Keratinocyte (primary cell): ENCODE measurements at regions not wholly inside any gene's neighbourhood (a gene's known extent, or its start where the extent isn't known, plus 50 kb on each side); places are given as distances from the start of the nearest gene placed in this dataset.

Source experiments
- EZH2 ChIP-seq: IDR thresholded peaks from one replicate; pipeline ENCODE4 v1.6.1; 2012; ENCODE audit warnings: inconsistent platforms, mild to moderate bottlenecking, low read length, moderate library complexity
- TF ChIP-seq, protein P1 (sequence below), 3 experiments: IDR thresholded peaks in 1 of 3; conservative IDR thresholded peaks in 1 of 3; optimal IDR thresholded peaks in 1 of 3; 2 replicates in 2 of 3; 3 replicates in 1 of 3; pipeline versions ENCODE3 to v1.5.1; 2011; ENCODE audit warnings: low read length in 3 of 3, mild to moderate bottlenecking in 3 of 3, moderate library complexity in 2 of 3, control low read depth in 1 of 3, inconsistent platforms in 1 of 3; ENCODE audit not compliant: insufficient read depth in 2 of 3; ENCODE audit errors: extremely low read depth in 1 of 3

DNA sequence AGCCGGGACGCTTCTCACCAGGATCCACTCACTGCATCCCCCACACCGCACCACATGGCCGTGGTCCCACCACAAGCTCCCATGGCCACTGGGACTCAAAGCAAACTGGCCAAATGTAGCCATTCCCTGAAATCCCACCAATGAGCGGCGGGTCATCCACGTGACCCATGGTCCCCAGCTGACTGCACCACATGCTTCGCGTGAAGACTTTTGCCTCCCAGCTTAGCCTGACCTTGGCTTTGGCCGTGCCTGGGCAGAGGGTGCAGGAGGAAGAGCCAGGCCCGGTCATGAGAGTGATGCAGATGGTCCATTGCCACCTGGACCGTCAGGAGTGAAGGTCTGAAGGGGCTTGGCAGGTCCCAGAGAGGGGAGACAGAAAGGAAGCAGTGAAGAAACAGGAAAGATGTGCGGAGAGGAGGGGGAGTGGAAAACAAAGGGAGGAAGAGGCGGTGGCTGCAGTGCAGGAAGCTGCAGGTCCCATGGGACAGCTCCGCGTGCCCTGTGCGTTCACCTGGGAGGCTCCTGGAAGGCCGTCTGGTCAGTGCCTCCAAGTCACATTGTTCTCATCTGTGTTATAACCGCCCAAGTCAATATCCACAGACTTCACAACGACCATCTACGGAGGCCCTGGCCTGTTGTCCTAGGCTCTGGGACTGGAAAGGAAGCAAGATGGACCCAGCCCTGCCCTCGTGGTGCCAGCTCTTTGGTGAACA is 167.8 kb upstream of the AJAP1 start:
- TF ChIP-seq, protein P1, sequence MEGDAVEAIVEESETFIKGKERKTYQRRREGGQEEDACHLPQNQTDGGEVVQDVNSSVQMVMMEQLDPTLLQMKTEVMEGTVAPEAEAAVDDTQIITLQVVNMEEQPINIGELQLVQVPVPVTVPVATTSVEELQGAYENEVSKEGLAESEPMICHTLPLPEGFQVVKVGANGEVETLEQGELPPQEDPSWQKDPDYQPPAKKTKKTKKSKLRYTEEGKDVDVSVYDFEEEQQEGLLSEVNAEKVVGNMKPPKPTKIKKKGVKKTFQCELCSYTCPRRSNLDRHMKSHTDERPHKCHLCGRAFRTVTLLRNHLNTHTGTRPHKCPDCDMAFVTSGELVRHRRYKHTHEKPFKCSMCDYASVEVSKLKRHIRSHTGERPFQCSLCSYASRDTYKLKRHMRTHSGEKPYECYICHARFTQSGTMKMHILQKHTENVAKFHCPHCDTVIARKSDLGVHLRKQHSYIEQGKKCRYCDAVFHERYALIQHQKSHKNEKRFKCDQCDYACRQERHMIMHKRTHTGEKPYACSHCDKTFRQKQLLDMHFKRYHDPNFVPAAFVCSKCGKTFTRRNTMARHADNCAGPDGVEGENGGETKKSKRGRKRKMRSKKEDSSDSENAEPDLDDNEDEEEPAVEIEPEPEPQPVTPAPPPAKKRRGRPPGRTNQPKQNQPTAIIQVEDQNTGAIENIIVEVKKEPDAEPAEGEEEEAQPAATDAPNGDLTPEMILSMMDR (optimal IDR thresholded peaks at IDR 0.05 in 1 of 3, IDR thresholded peaks at IDR 0.05 in 1 of 3, conservative IDR thresholded peaks at IDR 0.05 in 1 of 3; ENCODE audit: extremely low read depth in 1 of 3, insufficient read depth in 2 of 3, low read length in 3 of 3), result no peak
- TF ChIP-seq EZH2, result no peak
